Upper lobe of left lung (tissue), 4 donors: ENCODE measurements at regions not wholly inside any gene's neighbourhood (a gene's known extent, or its start where the extent isn't known, plus 50 kb on each side); places are given as distances from the start of the nearest gene placed in this dataset.

Experiments used
- EP300 ChIP-seq, 4 donors: sonication (generic); formaldehyde crosslinking; IDR thresholded peaks; one replicate each; pipeline ENCODE4 v1.5.1; 2017; ENCODE audit warnings: antibody characterized with exemption in 4 of 4, control low read depth in 2 of 4
- POLR2A ChIP-seq, 4 donors: fragments of 450-650 bp; IDR thresholded peaks; one replicate each; pipeline ENCODE4 v1.5.1; 2016 to 2017; ENCODE audit warnings: antibody characterized with exemption in 4 of 4, mild to moderate bottlenecking in 2 of 4
- TF ChIP-seq, protein P1 (sequence below), 6 experiments: fragments of 450-650 bp in 4 of 6; fragments of 200-600 bp in 2 of 6; sonication (generic) in 2 of 6; IDR thresholded peaks; one replicate each; pipeline ENCODE4 v1.5.1; 2016 to 2019; ENCODE audit warnings: antibody characterized with exemption in 6 of 6

- TF ChIP-seq, protein P1, sequence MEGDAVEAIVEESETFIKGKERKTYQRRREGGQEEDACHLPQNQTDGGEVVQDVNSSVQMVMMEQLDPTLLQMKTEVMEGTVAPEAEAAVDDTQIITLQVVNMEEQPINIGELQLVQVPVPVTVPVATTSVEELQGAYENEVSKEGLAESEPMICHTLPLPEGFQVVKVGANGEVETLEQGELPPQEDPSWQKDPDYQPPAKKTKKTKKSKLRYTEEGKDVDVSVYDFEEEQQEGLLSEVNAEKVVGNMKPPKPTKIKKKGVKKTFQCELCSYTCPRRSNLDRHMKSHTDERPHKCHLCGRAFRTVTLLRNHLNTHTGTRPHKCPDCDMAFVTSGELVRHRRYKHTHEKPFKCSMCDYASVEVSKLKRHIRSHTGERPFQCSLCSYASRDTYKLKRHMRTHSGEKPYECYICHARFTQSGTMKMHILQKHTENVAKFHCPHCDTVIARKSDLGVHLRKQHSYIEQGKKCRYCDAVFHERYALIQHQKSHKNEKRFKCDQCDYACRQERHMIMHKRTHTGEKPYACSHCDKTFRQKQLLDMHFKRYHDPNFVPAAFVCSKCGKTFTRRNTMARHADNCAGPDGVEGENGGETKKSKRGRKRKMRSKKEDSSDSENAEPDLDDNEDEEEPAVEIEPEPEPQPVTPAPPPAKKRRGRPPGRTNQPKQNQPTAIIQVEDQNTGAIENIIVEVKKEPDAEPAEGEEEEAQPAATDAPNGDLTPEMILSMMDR (IDR thresholded peaks at IDR 0.05): no peak
- no peak for TF ChIP-seq POLR2A (IDR thresholded peaks at IDR 0.05)
- TF ChIP-seq EP300 (IDR thresholded peaks at IDR 0.05): no peak
These were observed 956.5 kb downstream of the KCNMA1 start for GRCh38 chr10:76681153-76681552.
